ENCODE measurements at regions not wholly inside any gene's neighbourhood (a gene's known extent, or its start where the extent isn't known, plus 50 kb on each side); places are given as distances from the start of the nearest gene placed in this dataset.

- H3K27ac ChIP-seq: no peak overlapping the region
- TF ChIP-seq, protein P1, sequence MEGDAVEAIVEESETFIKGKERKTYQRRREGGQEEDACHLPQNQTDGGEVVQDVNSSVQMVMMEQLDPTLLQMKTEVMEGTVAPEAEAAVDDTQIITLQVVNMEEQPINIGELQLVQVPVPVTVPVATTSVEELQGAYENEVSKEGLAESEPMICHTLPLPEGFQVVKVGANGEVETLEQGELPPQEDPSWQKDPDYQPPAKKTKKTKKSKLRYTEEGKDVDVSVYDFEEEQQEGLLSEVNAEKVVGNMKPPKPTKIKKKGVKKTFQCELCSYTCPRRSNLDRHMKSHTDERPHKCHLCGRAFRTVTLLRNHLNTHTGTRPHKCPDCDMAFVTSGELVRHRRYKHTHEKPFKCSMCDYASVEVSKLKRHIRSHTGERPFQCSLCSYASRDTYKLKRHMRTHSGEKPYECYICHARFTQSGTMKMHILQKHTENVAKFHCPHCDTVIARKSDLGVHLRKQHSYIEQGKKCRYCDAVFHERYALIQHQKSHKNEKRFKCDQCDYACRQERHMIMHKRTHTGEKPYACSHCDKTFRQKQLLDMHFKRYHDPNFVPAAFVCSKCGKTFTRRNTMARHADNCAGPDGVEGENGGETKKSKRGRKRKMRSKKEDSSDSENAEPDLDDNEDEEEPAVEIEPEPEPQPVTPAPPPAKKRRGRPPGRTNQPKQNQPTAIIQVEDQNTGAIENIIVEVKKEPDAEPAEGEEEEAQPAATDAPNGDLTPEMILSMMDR (conservative IDR thresholded peaks at IDR 0.05): no peak
Measured at GRCh38 chr9:117511852-117512481, 97.1 kb upstream of the ASTN2 start.

GRCh38 chr9:117496307-117496706, 81.5 kb upstream of the ASTN2 start:
- no peak overlapping the region for H3K27ac ChIP-seq
- TF ChIP-seq, protein P1 (conservative IDR thresholded peaks at IDR 0.05): no peak

DNA sequence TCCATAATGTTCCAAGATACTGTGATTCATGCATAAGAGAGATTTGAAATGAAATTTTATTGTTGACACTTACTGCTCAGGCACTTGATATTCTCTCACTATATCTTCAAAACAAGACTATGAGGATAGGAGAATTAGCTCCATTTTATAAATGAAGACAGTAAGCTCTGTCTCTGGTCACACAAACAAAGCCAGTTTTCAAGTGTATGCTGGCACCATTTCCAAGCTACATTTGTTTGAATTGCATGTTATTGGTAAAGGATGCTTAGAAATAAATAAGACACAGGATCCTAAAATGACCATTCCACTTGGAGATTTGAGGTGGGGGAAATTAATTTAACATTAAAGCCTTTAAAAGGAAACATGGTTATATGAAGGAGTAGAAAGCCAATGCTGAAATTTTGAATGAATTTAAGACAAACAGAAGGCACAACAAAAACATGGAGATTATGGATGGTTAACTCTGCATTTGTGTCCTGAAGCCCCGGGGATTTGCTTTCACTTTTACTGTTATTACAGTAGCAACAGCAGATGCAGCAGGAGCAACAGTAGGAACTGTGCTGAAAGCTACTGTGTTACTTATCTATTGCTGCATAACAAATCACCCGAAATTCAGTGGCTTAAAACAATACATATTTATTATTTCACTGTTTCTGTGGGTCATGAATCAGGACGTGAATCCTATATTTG, 79.7 kb upstream of the ASTN2 start:
- H3K27ac ChIP-seq: peak overlapping the region; percentile 1; the same call in 1 of the 2 replicates
- TF ChIP-seq, protein P1 (conservative IDR thresholded peaks at IDR 0.05): no peak

- H3K27ac ChIP-seq: peak overlapping the region; percentile 55
- TF ChIP-seq, protein P1 (conservative IDR thresholded peaks at IDR 0.05): no peak
Measured at GRCh38 chr9:117492476-117492875, 77.6 kb upstream of the ASTN2 start.

GRCh38 chr9:117491491-117491890, 76.6 kb upstream of the ASTN2 start:
- peak overlapping the region; percentile 55 for H3K27ac ChIP-seq
- TF ChIP-seq, protein P1 (conservative IDR thresholded peaks at IDR 0.05): no peak

GRCh38 chr9:117490199-117490598, 75.3 kb upstream of the ASTN2 start:
- TF ChIP-seq, protein P1 (conservative IDR thresholded peaks at IDR 0.05): no peak
- H3K27ac ChIP-seq: peak overlapping the region; percentile 55; the same call in 1 of the 2 replicates

DNA sequence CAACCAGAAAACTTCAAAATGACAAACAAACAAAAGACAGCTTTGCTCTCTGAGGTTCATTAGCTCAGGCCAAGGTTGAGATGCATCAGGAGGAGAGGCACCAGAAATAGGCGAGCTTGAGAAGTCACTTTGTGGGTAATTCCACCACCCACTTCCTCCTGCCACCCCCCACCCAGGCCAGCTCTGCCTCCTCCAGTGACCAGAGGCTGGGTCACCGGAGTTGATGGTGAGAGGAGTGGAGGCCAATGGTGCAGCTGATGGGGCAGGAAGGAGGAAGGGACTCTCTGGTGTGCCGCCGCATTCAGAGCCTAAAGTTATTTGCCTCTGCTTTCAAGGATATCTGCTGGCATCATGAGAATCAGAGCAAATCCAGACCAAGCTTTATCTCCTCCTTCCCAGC, 73.8 kb upstream of the ASTN2 start:
- H3K27ac ChIP-seq: peak overlapping the region; percentile 67; the same call in 1 of the 2 replicates
- TF ChIP-seq, protein P1 (conservative IDR thresholded peaks at IDR 0.05): no peak
